Right renal cortex interstitium (tissue), 3 donors: ENCODE measurements at regions not wholly inside any gene's neighbourhood (a gene's known extent, or its start where the extent isn't known, plus 50 kb on each side); places are given as distances from the start of the nearest gene placed in this dataset.

Source experiments
- DNase-seq, 3 donors: peaks; one replicate each; pipeline ENCODE4 v3.0.0-alpha.2; 2013; ENCODE audit warnings: low read depth in 3 of 3, low spot score in 2 of 3

DNA sequence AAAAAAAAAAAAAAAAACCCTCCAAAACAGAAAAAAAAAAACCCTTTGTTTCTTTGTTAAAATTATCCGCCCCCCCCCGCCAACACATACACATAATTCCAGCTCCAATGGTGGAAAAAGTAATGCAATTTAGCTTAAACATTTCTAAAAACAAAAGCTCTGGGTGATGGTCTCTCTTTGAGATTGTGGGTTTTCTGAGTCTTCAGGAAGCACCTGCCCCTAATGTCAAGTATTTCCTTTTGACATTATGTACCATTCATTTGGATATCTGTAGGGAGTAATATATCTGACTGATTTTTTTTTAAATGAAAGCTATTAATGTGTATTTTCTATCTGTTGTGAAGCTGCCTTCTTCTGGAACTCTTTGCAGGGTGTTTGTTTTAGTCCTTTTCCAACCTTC is 389.7 kb downstream of the TAF11L14 start:
- DNase-seq: no peak

DNA sequence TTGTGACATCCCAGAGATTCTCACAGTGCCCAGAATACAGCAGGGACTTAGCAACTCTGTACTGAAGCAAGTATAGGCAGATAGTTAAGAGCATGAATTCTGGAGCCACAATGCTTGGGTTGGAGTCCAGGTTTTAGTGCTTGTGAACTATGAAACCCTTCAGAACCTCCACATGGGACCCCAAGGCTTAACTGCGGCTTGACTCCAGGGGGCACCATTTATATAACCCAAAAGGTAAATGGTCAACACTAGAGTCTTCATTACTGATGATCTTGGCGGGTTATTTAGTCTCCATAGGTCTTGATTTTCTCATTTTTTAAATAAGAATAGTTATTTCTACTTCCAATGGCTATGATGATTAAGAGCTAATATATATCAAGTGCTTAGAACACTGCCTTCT is 390.3 kb downstream of the TAF11L14 start:
- no peak for DNase-seq

DNA sequence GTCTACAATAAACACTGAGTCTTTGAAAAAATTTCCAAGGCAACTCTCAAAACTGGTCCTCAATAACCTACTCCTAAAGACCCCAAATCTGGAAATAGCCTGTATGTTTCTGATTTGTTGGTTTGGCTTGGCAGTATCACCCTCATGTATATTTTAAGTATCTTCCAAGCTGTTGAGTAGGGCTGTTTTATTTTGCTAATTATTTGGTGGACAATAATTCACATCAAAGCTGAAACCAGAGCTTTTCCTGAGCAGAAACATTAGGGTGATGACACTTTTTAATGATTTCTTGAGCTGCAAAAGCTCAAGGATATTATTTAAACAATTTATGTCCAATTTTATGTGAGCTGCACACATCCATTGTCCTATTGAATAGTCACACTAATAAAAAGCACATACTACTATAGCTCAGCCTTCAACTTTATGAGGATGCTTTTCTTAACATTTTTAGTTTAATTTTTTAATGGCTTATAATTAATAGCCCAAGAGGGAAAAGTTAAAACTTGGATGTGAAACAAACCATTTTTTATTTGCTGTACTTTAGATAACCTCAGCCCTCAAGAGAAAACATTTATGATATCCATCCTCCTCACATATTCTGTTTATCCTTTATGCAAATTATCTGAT is 393.1 kb downstream of the TAF11L14 start:
- peak; percentile 49 to 65 (median 60) for DNase-seq

DNA sequence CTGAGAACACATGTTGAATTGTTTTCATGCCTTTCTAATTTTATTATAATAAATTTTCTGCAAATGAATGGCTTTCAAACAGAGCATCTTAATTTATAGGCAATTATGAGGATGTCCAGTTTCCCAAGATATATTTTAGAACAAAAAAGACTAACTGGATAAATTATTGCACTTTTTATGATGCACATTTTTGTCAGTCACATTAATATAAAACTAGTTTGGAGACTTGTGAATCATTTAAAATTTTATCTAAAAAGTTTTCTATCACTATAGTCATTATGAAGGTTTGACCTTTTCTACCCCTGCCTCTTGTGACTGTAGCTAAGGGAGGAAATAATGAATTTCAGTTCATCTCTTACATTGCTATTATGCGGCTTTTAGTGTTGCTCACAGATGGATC is 393.8 kb downstream of the TAF11L14 start:
- peak in 1 of 3 donors; percentile 27 for DNase-seq

DNA sequence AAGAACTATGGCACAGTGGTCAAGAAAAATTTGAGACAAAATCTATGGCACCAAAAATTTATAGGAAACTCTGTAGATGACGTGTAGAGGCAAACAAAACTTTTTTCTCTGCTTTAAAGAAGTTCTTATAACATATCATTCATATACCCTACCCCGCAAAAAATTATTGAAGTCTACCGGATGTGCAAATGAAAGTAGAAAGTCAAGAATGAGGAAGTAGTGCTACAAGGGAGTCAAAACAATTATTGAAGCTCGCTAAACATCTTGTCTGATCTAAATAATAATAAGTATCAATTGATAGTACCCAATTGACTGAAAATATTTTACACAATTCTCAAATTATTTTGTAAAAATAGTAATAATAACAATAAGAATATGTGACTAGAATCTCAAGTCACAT is 398.5 kb downstream of the TAF11L14 start:
- DNase-seq: no peak

DNA sequence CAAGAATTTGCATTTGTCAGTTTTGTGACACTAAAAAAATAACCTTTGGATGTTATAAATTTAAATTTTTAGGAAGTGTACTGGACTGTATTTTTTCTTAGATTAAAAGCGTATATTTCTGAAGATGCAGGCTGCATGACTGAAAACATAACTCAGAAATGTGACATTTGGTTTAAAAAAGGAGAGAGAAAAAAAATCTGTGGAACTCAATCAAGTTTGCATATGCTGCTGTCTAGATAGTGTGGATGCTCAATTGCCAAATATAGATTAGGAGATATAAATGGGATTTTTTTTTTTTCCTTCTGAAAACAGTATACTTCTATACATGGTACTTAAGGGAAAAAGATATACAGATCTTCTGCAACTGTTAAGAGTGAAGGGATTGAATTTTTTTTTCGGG is 402.3 kb downstream of the TAF11L14 start:
- no peak for DNase-seq

DNA sequence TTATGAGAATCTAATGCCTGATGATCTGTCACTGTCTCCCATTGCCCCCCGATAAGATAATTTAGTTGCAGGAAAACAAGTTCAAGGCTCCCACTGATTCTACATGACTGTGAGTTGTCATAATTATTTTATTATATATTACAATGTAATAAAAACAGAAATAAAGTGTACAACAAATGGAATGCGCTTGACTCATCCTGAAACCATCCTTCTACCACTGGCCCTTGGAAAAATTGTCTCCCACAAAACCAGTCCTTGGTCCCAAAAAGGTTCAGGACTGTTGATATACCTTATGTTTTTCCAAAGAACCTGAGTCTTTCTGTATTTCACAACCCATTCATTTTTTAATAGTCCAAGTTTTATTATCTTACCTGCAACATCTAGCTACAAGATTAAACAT is 403.5 kb downstream of the TAF11L14 start:
- no peak for DNase-seq

DNA sequence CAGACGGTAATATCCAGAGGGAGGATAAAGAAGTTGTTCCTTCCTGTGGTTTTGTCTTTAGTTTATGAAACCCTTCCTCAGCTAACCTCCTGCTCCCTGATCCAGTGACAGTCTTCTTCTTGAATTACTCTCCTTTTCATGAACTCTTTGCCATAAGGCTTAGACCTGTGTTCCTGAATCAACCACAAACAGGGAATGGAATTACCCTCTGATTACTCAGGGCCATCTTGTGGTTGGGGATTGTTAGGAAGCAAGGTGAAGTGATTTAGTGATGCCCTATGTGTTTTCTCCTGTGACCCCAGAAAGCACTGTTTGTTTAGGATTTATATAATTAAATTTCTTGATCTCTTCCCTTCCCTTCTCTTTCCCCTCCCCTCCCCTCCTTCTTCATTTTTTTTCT is 409.1 kb downstream of the TAF11L14 start:
- DNase-seq: no peak

DNA sequence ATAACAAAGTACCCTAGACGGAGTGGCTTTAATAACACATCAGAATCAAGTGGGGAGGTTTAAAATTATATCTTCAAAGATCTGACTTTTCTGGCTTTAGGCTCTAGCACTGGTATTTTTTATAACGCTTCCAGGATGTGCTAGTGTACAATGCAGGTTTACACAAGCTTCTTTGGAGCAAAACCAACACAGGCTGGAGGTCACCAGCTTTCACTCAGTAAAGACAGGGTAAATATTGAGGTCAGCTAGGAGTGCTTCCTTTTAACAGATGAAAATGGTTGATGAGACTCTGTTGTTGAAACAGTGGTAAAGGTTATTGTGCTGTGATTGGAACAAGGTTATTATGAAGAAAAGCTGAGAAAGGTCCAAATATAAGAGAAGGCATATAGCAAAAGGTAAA is 414.2 kb downstream of the TAF11L14 start:
- DNase-seq: no peak

DNA sequence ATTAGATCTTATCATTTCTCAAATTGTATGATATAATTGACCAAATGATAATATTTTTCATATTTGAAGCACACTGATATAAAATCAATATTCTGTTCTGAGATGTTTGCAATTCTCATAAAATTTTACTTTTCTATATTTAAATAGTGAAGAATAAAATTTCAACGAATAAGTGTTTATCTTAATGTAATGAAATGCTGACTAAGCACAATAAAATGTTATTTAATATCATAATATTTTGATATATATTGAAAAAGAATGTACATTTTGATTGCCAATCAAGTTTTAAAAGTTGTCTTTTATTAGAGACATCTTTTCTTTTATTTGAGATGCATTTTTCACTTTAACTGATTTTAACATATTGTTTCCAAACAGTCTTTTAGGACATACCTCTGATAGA is 416.1 kb downstream of the TAF11L14 start:
- no peak for DNase-seq

DNA sequence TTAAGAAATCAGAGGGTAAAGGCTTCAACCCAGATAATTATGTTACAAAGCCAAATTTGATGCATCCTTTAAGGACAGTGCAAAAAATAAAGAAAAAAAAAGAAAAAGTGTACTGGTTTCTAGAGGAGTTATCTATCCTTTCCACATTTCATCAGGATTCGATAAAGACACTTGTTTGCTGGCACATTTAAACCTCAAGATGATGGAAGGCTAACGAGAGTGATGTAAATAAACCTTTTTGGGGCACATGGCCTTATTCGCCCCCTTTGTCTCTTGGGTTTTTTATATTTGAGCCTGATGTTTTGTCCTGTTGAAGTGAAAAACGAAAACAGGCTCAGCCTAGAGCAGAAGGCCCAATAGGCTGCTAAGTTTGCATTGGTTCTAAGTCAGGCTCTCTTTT is 416.5 kb downstream of the TAF11L14 start:
- no peak for DNase-seq

DNA sequence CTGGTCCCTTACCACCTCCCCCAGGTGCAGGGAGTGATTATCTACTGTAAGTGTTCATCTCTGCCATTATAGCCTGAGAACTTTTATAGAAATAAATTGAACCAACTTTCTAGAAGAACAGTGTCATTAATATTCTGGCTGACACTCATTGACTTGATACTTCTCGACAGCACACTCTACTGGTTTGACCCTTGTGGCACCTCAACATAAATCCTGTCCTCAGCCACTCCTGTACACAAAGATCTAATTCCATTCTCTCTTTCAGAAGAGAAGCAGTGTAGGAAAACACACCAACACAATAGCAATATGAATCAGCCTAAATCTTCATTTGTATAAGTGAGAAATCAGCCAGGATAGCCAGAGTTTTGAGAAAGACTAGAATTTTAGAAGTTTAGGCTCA is 417.7 kb downstream of the TAF11L14 start:
- no peak for DNase-seq

DNA sequence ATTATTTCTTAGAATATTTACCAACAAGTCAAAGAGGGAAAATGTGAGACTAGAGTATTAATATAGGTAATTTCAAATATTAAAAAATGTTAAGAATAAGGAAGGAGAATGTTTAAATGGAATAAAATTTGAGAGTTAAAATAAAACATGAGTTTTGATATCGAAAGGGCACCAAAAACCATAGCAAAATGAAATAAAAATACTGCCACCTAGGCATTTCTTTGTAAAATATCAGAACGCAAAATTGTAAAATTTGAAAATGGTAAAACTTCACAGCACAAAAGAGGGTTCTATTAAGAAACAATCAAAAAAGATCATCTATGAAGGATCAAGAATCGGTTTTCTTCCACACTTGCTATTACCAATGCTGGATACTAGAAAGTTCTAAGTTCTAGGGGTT is 418.3 kb downstream of the TAF11L14 start:
- no peak for DNase-seq

DNA sequence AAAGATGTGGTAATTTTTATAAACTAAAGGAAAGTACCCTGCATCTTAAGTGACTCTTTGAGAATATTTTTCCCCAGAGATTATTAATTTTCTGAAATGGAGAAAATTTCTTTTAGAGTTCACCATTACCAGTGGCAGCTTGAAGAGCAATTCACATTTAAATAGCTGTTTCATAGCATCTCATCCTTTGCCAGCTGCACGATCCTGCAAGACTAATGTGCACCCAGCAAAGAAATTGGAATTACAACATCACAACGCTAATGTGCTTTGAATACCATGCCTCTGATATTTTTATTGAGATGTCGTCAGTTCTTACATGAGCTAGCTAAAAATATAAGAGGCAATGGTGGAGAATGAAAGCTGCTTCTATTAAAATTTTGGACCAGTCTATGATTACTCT is 423.5 kb downstream of the TAF11L14 start:
- no peak for DNase-seq

DNA sequence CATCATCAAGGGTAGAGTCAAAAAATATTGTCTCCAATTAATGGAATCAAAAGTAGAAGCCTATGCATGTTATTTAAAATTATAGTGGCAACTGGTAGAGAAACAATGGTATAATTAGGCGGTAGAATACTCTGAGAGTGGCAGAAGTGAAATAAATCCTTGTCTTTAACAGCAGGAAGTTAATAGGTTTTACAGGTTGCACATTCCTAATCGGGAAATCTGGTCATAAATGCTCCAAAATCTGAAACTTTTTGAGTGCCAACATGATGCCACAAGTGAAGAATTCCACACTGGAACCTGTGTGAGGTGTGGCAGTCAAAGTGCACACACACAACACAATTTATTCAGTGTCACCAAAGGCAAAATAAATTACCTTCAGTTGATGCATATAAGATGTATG is 433.4 kb downstream of the TAF11L14 start:
- no peak for DNase-seq

DNA sequence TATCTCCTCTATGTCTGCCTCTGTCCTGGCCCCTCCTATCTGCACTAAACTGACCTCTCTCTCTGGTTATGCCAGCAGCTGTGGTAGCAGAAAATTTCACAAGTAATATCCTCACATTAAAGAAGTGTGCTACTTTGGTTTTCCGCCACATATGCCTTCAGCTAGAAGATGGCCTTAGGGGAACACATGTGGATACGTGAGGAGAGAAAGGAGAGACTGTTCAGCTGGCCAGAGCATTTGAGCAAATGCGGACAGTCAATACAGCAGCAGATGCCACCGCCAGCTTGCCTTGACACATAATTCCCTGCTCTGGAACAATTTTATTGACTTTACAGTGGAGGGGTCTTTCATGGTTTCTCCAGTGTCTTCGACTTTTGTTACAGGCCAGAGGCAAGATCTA is 434.6 kb downstream of the TAF11L14 start:
- no peak for DNase-seq

DNA sequence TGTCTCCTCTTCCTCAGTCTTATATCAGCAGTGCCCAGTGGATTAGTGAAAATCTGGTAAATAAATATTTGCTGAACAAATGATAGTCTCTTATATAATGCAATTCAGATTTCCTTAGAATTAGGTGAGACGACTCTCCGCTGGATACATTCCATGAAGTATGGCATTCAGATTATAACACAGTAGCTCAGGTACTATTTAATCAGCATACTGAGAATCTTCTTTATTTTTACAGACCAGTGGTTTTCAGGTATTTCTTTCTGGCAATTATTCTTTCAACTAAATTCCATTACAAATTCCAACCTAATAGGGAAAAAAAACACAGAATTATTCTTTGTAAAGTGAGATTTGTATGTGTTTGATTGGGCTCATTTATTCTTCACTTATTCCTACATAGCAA is 435.5 kb downstream of the TAF11L14 start:
- DNase-seq: no peak

DNA sequence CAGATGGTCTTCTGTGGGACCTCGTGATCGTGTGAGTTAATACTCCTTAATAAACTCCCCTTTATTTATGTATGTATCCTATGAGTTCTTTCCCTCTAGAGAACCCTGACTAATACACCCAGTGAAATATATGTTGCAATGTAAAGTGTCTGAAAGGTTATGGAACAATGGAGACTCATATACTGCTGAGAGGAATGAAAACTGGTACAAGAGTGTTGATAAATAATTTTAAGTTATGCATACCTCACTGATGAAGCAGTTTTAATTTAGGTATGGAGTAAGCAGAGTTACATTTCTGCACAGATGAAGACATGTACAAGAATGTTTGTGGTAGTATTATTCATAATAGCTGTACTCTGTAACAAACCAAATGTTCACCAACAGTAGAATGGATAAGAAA is 438.3 kb downstream of the TAF11L14 start:
- DNase-seq: no peak

DNA sequence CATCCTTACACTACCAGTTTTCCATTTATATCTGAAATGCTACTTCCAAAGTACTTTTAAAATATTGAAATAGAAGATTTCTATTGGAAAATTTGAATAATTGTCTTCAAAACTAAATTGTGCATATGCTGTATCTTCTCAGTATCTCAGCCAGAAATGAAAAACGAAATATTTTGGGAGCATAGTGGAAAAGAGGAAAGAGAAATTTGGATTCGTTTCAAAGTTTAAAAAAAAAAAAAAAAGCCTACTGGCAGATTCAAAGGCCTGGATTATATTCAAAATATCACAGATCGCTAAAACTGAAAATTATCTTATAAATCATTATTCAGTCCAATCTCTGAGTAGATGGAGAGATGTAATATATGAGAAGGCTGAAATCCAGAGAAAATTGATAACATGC is 440.7 kb downstream of the TAF11L14 start:
- no peak for DNase-seq

DNA sequence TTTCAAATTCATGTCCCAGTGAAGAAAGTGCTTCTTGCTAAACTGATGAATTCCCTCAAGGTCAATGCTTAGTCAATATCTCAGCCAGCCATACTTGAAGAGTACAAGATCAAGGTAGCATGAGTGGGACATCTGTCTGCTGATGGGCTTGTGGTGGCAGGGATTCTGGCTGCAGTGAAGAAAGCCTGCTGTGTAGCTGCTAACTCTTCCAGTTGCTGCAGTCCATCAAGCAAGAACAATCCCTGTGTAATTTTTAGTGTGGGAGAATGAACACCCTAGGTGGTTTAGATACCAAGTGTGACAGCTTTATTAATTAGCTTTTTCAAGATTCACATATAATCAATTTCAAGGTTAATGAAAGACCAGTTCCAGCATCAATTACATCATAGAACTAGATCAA is 443.9 kb downstream of the TAF11L14 start:
- no peak for DNase-seq

DNA sequence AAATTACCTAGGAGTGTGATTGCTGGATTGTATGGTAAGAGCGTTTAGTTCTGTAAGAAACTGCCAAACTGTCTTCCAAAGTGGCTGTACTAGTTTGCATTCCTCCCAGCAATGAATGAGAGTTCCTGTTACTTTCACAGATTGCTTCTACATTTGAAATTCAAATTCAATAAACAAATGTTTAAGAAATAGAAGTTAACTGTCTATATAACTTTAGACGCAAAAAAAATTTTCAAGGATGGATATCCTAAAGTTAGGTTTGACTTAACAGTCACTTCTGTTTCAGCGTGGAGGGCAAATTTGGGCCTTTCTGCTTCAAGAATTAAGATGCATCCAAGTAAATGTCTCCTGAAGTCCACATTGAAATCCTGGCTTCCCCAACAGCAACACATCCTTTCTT is 445.6 kb downstream of the TAF11L14 start:
- no peak for DNase-seq

DNA sequence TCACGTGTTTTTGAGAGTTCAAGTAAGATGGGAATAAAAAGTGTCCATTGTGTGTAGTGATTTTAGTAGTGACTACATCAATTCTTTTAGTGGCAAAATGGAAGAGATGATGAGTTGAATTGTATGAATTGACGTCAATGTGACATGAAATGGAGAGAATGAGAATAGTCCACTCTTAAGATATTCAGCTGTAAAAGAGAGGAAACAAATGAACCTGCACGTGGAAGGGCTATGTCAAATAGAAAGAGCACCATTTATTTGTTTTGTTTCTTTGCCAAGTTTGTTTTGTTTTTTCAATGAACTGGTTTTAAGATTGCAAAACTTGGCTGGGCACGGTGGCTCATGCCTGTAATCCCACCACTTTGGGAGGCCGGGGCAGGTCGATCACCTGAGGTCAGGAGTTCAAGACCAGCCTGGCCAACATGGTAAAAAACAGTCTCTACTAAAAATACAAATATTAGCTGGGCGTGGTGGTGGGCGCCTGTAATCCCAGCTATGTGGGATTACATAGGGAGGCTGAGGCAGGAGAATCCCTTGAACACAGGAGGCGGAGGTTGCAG is 453.8 kb downstream of the TAF11L14 start:
- DNase-seq: no peak

DNA sequence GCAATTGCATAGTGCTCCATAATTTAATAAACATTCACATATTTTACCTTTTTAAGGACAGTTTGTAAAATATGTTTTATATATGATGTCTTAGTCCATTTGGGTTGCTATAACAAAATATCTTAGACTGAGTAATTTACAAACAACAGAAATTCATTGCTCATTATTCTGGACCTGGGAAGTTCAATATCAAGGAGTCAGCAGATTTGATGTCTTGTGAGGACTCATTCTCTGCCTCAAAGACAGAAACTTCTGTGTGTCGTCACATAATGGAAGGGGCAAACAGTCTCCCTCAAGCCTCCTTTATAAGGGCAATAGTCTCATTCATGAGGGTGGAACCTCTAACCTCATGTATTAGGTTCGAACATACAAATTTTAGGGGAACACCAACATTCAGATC is 455.9 kb downstream of the TAF11L14 start:
- no peak for DNase-seq
